ENCODE measurements at regions not wholly inside any gene's neighbourhood (a gene's known extent, or its start where the extent isn't known, plus 50 kb on each side); places are given as distances from the start of the nearest gene placed in this dataset.
"Not testable (repeated sequence)": the region's sequence is repeated elsewhere in the genome, so short reads cannot be mapped to it uniquely, and the experiment has no call there.

DNA sequence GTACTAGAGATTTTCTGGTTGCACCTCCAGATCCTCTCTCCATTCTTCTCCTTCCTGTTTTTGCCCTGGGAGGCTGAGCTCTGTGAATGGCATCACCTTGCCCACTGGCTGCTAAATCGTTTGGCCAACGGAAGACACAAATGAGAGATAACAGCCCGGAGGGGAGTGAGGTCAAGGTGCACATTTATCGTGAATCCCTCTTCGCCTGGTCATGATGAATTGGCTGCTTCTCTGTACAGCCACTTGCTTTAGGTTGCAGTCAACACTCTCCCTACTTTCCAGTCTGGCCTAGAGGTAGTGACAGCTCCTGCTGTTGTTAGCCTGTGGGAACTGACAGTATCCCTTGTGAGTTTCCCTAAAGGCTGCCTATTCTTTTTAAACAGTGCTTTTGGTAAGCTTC is 85.4 kb upstream of the CHCHD3 start:
- Histone ChIP-seq H2BK5ac (ENCODE audit: insufficient read length, low read length) (no peak overlapping the region), H3K23me2 (ENCODE audit: insufficient read length, low read depth, low read length, poor library complexity, severe bottlenecking) (no peaks in the 10 kb centered on the region), H2BK120ac (ENCODE audit: low read depth, low read length, poor library complexity, severe bottlenecking) (no peak overlapping the region), H3K14ac (ENCODE audit: insufficient read depth, low read length) (no peak overlapping the region), H3K4me2 (ENCODE audit: insufficient read depth, insufficient read length, low read length) (no peak overlapping the region), H4K20me1 (ENCODE audit: control insufficient read depth, insufficient read depth, insufficient read length) (no peaks in the 10 kb centered on the region), H4K91ac (ENCODE audit: insufficient read length, low read depth, low read length) (no peak overlapping the region), H3K9me3 (ENCODE audit: control insufficient read depth, low read depth, low read length) (no peaks in the 10 kb centered on the region), H3K23ac (ENCODE audit: insufficient read length, low read depth, low read length) (no peak overlapping the region), H3K27ac (ENCODE audit: insufficient read length, low read depth, low read length) (no peak overlapping the region), H4K5ac (ENCODE audit: insufficient read length, low read depth, low read length) (no peak overlapping the region), H2AFZ (ENCODE audit: low read length) (no peak overlapping the region), H2BK15ac (ENCODE audit: low read depth, low read length) (no peak overlapping the region), H3K4ac (ENCODE audit: low read depth, low read length) (no peak overlapping the region), H3K18ac (ENCODE audit: insufficient read length, low read depth, low read length) (no peak overlapping the region), H3K56ac (ENCODE audit: insufficient read length, low read depth, low read length) (no peak overlapping the region), H2AK5ac (ENCODE audit: insufficient read length, low read length) (no peak overlapping the region), H3K4me1 (ENCODE audit: insufficient read depth, low read length) (no peaks in the 10 kb centered on the region; the same call in 1 of the 2 replicates), H3K79me2 (ENCODE audit: insufficient read depth, low read length) (no peaks in the 10 kb centered on the region), H2BK12ac (ENCODE audit: insufficient read length, low read depth, low read length) (no peak overlapping the region), H3K9ac (ENCODE audit: extremely low read depth, insufficient read length, low read length) (no peak overlapping the region), H2BK20ac (ENCODE audit: low read depth, low read length, poor library complexity, severe bottlenecking) (no peak overlapping the region), H4K8ac (replicated peaks; ENCODE audit: insufficient read length, low read depth, low read length) (no peak overlapping the region), H3T11ph (ENCODE audit: low read length) (no peak overlapping the region), H3K79me1 (ENCODE audit: insufficient read depth, low read depth, low read length, poor library complexity, severe bottlenecking) (no peaks in the 10 kb centered on the region), H3K27me3 (ENCODE audit: insufficient read depth, low read length) (no peaks in the 10 kb centered on the region)
- DNase-seq, result no peak
- Mint-ChIP-seq H3K9me3 (no peaks in the 10 kb centered on the region), H3K27me3 (ENCODE audit: low read depth) (no peaks in the 10 kb centered on the region), H3K4me1 (peaks cover 9 to 12% of the 10 kb centered on the region in 2 experiments), H3K4me3 (no peak overlapping the region), H3K36me3 (ENCODE audit: insufficient read depth in 1 of 3, low read depth in 3 of 3) (no peaks in the 10 kb centered on the region), H3K27ac (no peak overlapping the region)
- no CpG with 5 or more reads among the region's 5 CpGs for WGBS (ENCODE audit: extremely low coverage, insufficient read length, low lambda C conversion rate)
- TF ChIP-seq, protein P1, sequence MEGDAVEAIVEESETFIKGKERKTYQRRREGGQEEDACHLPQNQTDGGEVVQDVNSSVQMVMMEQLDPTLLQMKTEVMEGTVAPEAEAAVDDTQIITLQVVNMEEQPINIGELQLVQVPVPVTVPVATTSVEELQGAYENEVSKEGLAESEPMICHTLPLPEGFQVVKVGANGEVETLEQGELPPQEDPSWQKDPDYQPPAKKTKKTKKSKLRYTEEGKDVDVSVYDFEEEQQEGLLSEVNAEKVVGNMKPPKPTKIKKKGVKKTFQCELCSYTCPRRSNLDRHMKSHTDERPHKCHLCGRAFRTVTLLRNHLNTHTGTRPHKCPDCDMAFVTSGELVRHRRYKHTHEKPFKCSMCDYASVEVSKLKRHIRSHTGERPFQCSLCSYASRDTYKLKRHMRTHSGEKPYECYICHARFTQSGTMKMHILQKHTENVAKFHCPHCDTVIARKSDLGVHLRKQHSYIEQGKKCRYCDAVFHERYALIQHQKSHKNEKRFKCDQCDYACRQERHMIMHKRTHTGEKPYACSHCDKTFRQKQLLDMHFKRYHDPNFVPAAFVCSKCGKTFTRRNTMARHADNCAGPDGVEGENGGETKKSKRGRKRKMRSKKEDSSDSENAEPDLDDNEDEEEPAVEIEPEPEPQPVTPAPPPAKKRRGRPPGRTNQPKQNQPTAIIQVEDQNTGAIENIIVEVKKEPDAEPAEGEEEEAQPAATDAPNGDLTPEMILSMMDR (conservative IDR thresholded peaks at IDR 0.05), result no peak

DNA sequence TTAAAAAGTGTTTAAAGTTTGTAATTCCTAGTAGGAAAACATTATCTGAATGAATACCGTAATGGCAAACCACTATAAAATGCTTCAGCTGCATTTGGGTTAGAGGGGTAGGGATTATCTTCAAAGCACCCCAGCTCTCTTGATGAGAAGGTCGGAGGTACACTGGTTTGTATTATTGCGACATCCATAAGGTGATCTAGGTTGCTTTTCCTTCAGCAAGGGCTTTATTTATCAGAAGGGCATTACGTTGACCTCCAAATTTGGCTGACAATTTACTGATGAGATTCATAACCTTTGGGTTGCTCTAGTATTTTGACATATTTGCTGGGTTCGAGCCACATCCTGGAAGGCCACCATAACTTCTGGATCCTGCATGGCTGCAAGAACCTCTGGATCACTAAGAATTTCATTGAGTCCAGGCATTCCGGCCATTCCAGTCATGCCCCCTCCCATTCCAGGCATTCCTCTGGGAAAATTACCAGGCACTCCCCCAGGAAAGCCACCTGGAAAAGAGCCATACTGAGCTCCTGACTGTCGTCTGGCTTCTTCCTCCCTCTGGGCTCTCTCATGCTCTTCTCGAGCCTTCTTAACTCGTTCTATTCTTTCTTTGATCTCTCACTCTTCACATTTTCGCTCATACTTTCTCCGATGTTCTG is 83.6 kb upstream of the EXOC4 start:
- not testable (repeated sequence) for H3K9ac ChIP-seq (ENCODE audit: extremely low read depth, insufficient read length, low read length); H3K56ac ChIP-seq (ENCODE audit: insufficient read length, low read depth, low read length); H3K23me2 ChIP-seq (ENCODE audit: insufficient read length, low read depth, low read length, poor library complexity, severe bottlenecking); H3K9me3 Mint-ChIP-seq; H4K8ac ChIP-seq (replicated peaks; ENCODE audit: insufficient read length, low read depth, low read length); H3K4ac ChIP-seq (ENCODE audit: low read depth, low read length); H2AFZ ChIP-seq (ENCODE audit: low read length); H3K36me3 Mint-ChIP-seq (ENCODE audit: insufficient read depth in 1 of 3, low read depth in 3 of 3); H2BK5ac ChIP-seq (ENCODE audit: insufficient read length, low read length); H2BK120ac ChIP-seq (ENCODE audit: low read depth, low read length, poor library complexity, severe bottlenecking); H3K4me3 Mint-ChIP-seq; H4K20me1 ChIP-seq (ENCODE audit: control insufficient read depth, insufficient read depth, insufficient read length); H2BK20ac ChIP-seq (ENCODE audit: low read depth, low read length, poor library complexity, severe bottlenecking); H3T11ph ChIP-seq (ENCODE audit: low read length); H3K27me3 Mint-ChIP-seq (ENCODE audit: low read depth); H3K27ac ChIP-seq (ENCODE audit: insufficient read length, low read depth, low read length); H3K79me2 ChIP-seq (ENCODE audit: insufficient read depth, low read length); H3K4me1 ChIP-seq (ENCODE audit: insufficient read depth, low read length); H3K27me3 ChIP-seq (ENCODE audit: insufficient read depth, low read length); H3K4me2 ChIP-seq (ENCODE audit: insufficient read depth, insufficient read length, low read length); H4K91ac ChIP-seq (ENCODE audit: insufficient read length, low read depth, low read length); DNase-seq; H2BK15ac ChIP-seq (ENCODE audit: low read depth, low read length); H4K5ac ChIP-seq (ENCODE audit: insufficient read length, low read depth, low read length); H3K23ac ChIP-seq (ENCODE audit: insufficient read length, low read depth, low read length); H3K9me3 ChIP-seq (ENCODE audit: control insufficient read depth, low read depth, low read length); H2AK5ac ChIP-seq (ENCODE audit: insufficient read length, low read length); H3K79me1 ChIP-seq (ENCODE audit: insufficient read depth, low read depth, low read length, poor library complexity, severe bottlenecking); H2BK12ac ChIP-seq (ENCODE audit: insufficient read length, low read depth, low read length); H3K18ac ChIP-seq (ENCODE audit: insufficient read length, low read depth, low read length); H3K14ac ChIP-seq (ENCODE audit: insufficient read depth, low read length)
- H3K4me1 Mint-ChIP-seq, result peaks cover 9 to 12% of the 10 kb centered on the region in 2 experiments
- no CpG with 5 or more reads among the region's 11 CpGs for WGBS (ENCODE audit: extremely low coverage, insufficient read length, low lambda C conversion rate)
- peak overlapping the region in 1 of 3 experiments; percentile 65; a peak in 2 of 7 replicates for H3K27ac Mint-ChIP-seq
